NCI-H510A treated with DMSO at 0.1 percent for 48 hours (cell line): ENCODE measurements at regions not wholly inside any gene's neighbourhood (a gene's known extent, or its start where the extent isn't known, plus 50 kb on each side); places are given as distances from the start of the nearest gene placed in this dataset.
"Not testable (repeated sequence)": the region's sequence is repeated elsewhere in the genome, so short reads cannot be mapped to it uniquely, and the experiment has no call there.

Experiments
- DNase-seq: peaks from one replicate; lab custom pipeline; 2025; lab: John Stamatoyannopoulos, UW

- peak; percentile 33 for DNase-seq
Measured at GRCh38 chr6:168852376-168852884, 401.2 kb downstream of the THBS2 start.

- DNase-seq = no peak
Measured at GRCh38 chr6:168851460-168852375, 401.9 kb downstream of the THBS2 start.

- not testable (repeated sequence) for DNase-seq
Measured at GRCh38 chr6:168850027-168850736, 403.5 kb downstream of the THBS2 start.

- DNase-seq = no peak
Measured at GRCh38 chr6:168849459-168849858, 404.2 kb downstream of the THBS2 start.

- DNase-seq = no peak
Measured at GRCh38 chr6:168848797-168849196, 404.8 kb downstream of the THBS2 start.

- DNase-seq = no peak
Measured at GRCh38 chr6:168844821-168845609, 404.0 kb downstream of the SMOC2 start.

- not testable (repeated sequence) for DNase-seq
Measured at GRCh38 chr6:168842632-168843212, 401.7 kb downstream of the SMOC2 start.

GRCh38 chr6:168841609-168842278, 400.8 kb downstream of the SMOC2 start:
- DNase-seq = no peak

- DNase-seq = not testable (repeated sequence)
Measured at GRCh38 chr6:168840932-168841331, 399.9 kb downstream of the SMOC2 start.

- DNase-seq = not testable (repeated sequence)
Measured at GRCh38 chr6:168840299-168840698, 399.3 kb downstream of the SMOC2 start.

- peak; percentile 53 for DNase-seq
Measured at GRCh38 chr6:168838037-168838399, 397.0 kb downstream of the SMOC2 start.

- peak; percentile 36 for DNase-seq
Measured at GRCh38 chr6:168837254-168838036, 396.5 kb downstream of the SMOC2 start.

- no peak for DNase-seq
Measured at GRCh38 chr6:168835991-168836390, 395.0 kb downstream of the SMOC2 start.

GRCh38 chr6:168834801-168835200, 393.8 kb downstream of the SMOC2 start:
- DNase-seq = no peak

GRCh38 chr6:168834042-168834587, 393.1 kb downstream of the SMOC2 start:
- no peak for DNase-seq

GRCh38 chr6:168828800-168829199, 387.8 kb downstream of the SMOC2 start:
- no peak for DNase-seq

- no peak for DNase-seq
Measured at GRCh38 chr6:168828035-168828434, 387.1 kb downstream of the SMOC2 start.

GRCh38 chr6:168827586-168827871, 386.5 kb downstream of the SMOC2 start:
- no peak for DNase-seq

GRCh38 chr6:168826726-168827585, 386.0 kb downstream of the SMOC2 start:
- no peak for DNase-seq

- no peak for DNase-seq
Measured at GRCh38 chr6:168826078-168826390, 385.1 kb downstream of the SMOC2 start.
